Mesendoderm (in vitro differentiated cells): ENCODE measurements at regions not wholly inside any gene's neighbourhood (a gene's known extent, or its start where the extent isn't known, plus 50 kb on each side); places are given as distances from the start of the nearest gene placed in this dataset.

Experiments
- DNase-seq: peaks from one replicate; pipeline ENCODE4 v3.0.0; 2013
- H2AK5ac ChIP-seq: 2 replicates; pipeline ENCODE4 v1.6.1; 2013; ENCODE audit warnings: low read length, inconsistent platforms
- H2BK120ac ChIP-seq: 2 replicates; pipeline ENCODE4 v1.6.1; 2013; ENCODE audit warnings: low read depth, mild to moderate bottlenecking, low read length, moderate library complexity, mixed read lengths
- H2BK15ac ChIP-seq: replicated peaks from 2 replicates; pipeline ENCODE4 v1.6.1; 2013; ENCODE audit warnings: low read depth, mild to moderate bottlenecking, moderate library complexity
- H2BK5ac ChIP-seq: 2 replicates; pipeline ENCODE4 v1.6.1; 2013; ENCODE audit warnings: low read length, inconsistent platforms
- H3K18ac ChIP-seq: 2 replicates; pipeline ENCODE4 v1.6.1; 2013; ENCODE audit warnings: mild to moderate bottlenecking, low read length, mixed read lengths
- H3K23ac ChIP-seq: one replicate; pipeline ENCODE4 v1.6.1; 2013; ENCODE audit warnings: low read length
- H3K27ac ChIP-seq: 2 replicates; pipeline ENCODE4 v1.5.1; 2013; ENCODE audit warnings: low read depth, mild to moderate bottlenecking, inconsistent platforms, low read length, moderate library complexity
- H3K27me3 ChIP-seq: 2 replicates; pipeline ENCODE4 v1.6.1; 2013; ENCODE audit warnings: low read length, control low read depth, mild to moderate bottlenecking, inconsistent platforms; ENCODE audit not compliant: insufficient read depth, poor library complexity
- H3K36me3 ChIP-seq: 2 replicates; pipeline ENCODE4 v1.6.1; 2013; ENCODE audit warnings: low read length, inconsistent platforms; ENCODE audit not compliant: control insufficient read depth, insufficient read depth
- H3K4ac ChIP-seq: one replicate; pipeline ENCODE4 v1.6.1; 2013; ENCODE audit warnings: low read depth, mild to moderate bottlenecking, low read length, moderate library complexity
- H3K4me1 ChIP-seq: 2 replicates; pipeline ENCODE4 v1.6.1; 2013; ENCODE audit warnings: low read depth, low read length, inconsistent platforms; ENCODE audit not compliant: control insufficient read depth
- H3K4me2 ChIP-seq: 2 replicates; pipeline ENCODE4 v1.6.1; 2013; ENCODE audit warnings: low read length
- H3K4me3 ChIP-seq: 2 replicates; pipeline ENCODE4 v1.5.1; 2013; ENCODE audit warnings: mild to moderate bottlenecking, low read length
- H3K56ac ChIP-seq: one replicate; pipeline ENCODE4 v1.6.1; 2013; ENCODE audit warnings: low read length
- H3K79me1 ChIP-seq: 2 replicates; pipeline ENCODE4 v1.6.1; 2013; ENCODE audit warnings: low read length, inconsistent platforms
- H3K79me2 ChIP-seq: 2 replicates; pipeline ENCODE4 v1.6.1; 2013; ENCODE audit warnings: mild to moderate bottlenecking, low read length; ENCODE audit not compliant: control insufficient read depth, insufficient read depth
- H3K9ac ChIP-seq: 2 replicates; pipeline ENCODE4 v1.6.1; 2013; ENCODE audit warnings: low read length, inconsistent platforms
- H4K5ac ChIP-seq: one replicate; pipeline ENCODE4 v1.6.1; 2013; ENCODE audit warnings: low read length
- H4K8ac ChIP-seq: one replicate; pipeline ENCODE4 v1.6.1; 2013; ENCODE audit warnings: low read depth, mild to moderate bottlenecking, control low read depth, low read length, moderate library complexity
- WGBS: extraction: QIAGEN DNeasy Blood & Tissue Kit; methylation state at CpG from one replicate; pipeline ENCODE4 v1.1.7; 2013; ENCODE audit warnings: low lambda C conversion rate, missing lambda C conversion rate; ENCODE audit not compliant: insufficient coverage; ENCODE audit errors: extremely low coverage; 5-methylcytosine and 5-hydroxymethylcytosine counted together

DNA sequence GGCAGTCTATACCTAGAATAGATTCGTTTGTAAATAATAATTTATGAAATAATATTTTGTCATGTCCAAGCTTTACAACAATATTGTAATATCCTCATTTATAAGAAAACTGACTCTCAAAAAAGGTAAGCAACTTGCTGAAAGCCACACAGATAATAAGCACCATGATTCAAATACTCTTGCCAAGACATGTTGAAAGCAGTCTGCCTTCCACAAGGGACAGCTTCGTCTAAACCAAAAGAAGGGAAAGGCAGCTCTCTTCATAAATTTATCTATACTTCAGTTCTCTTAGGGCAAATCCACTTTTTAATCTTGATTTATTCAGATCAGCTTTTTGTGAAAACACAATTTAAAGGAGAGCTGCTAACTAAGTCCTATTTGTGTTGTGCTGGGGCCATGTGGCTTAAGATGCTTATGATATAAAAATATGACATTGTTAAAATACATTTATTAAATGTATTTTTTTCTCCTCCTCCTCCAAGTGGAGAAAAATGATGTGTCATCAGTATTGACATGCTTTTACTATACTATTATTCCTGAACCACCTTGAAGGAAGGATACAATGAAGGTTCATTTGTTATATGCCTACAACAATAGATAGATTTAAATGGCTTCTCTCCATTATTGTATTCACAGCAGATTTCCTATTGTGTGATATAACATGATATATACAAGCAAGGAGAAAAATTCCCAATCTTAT is 737.0 kb downstream of the HDGFL1 start:
- H2AK5ac ChIP-seq, result no peak overlapping the region
- H3K36me3 ChIP-seq, result no peaks in the 10 kb centered on the region
- H3K4me2 ChIP-seq, result no peak overlapping the region
- no peak overlapping the region for H3K56ac ChIP-seq
- H4K8ac ChIP-seq, result no peak overlapping the region
- no peak overlapping the region for H3K23ac ChIP-seq
- no peak overlapping the region for H3K27ac ChIP-seq
- H2BK5ac ChIP-seq, result no peak overlapping the region
- WGBS, result no CpG with 5 or more reads among the region's 2 CpGs
- H3K4ac ChIP-seq, result no peak overlapping the region
- DNase-seq, result no peak
- no peak overlapping the region for H3K4me3 ChIP-seq
- H3K79me2 ChIP-seq, result no peaks in the 10 kb centered on the region
- H2BK15ac ChIP-seq, result no peak overlapping the region
- H3K79me1 ChIP-seq, result no peaks in the 10 kb centered on the region
- H4K5ac ChIP-seq, result no peak overlapping the region
- H3K18ac ChIP-seq, result no peak overlapping the region
- H3K4me1 ChIP-seq, result no peaks in the 10 kb centered on the region
- no peak overlapping the region for H2BK120ac ChIP-seq
- no peaks in the 10 kb centered on the region for H3K27me3 ChIP-seq
- H3K9ac ChIP-seq, result no peak overlapping the region

DNA sequence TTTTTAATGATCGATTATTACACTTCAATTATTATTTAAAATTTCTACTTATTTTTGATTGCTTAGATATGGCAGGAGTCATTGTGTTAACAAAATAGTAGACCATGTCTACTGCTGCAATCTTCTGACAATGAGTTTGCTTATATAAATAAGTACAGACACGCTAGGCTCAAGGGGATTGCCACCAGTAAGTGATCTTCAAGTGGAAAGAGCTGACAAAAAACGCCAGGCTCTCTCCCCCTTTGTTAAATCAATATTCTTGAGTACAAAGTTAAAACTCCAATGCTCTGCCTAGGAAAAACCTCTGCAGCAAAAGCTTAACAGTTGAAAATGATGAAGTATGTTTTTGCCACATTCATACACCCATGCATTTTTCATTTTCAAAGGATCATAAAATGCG is 738.1 kb downstream of the HDGFL1 start:
- H2BK15ac ChIP-seq, result no peak overlapping the region
- no peak overlapping the region for H4K5ac ChIP-seq
- H3K23ac ChIP-seq, result no peak overlapping the region
- H3K27me3 ChIP-seq, result no peaks in the 10 kb centered on the region
- H3K4me2 ChIP-seq, result no peak overlapping the region
- no peak overlapping the region for H3K18ac ChIP-seq
- H4K8ac ChIP-seq, result no peak overlapping the region
- H3K4ac ChIP-seq, result no peak overlapping the region
- H3K9ac ChIP-seq, result no peak overlapping the region
- no peaks in the 10 kb centered on the region for H3K79me2 ChIP-seq
- no peak overlapping the region for H2BK120ac ChIP-seq
- H2AK5ac ChIP-seq, result no peak overlapping the region
- no peaks in the 10 kb centered on the region for H3K36me3 ChIP-seq
- DNase-seq, result no peak
- no peaks in the 10 kb centered on the region for H3K4me1 ChIP-seq
- no peak overlapping the region for H3K4me3 ChIP-seq
- H3K27ac ChIP-seq, result no peak overlapping the region
- 100% methylated on average over 1 of the region's 4 CpGs for WGBS
- no peak overlapping the region for H2BK5ac ChIP-seq
- no peaks in the 10 kb centered on the region for H3K79me1 ChIP-seq
- H3K56ac ChIP-seq, result no peak overlapping the region

DNA sequence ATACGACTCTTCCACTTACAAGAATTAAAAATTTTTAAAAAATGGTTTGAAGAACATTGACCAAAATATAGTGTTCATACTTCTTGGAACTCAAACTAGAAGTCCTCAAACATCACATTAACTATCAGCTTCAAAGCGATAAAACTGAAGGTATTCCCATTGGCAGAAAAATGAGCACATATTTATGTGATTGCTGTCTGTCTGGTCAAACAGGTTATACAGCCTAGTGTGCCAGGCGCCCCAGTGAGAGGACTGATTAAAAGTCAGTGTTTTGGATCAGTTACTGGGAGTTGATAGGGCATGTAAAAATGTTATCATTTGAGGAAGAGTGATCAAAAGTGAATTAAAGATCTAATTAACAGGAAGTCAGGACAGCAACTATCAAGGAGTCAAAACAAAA is 738.8 kb downstream of the HDGFL1 start:
- Histone ChIP-seq H3K36me3 (no peaks in the 10 kb centered on the region), H3K27ac (no peak overlapping the region)

DNA sequence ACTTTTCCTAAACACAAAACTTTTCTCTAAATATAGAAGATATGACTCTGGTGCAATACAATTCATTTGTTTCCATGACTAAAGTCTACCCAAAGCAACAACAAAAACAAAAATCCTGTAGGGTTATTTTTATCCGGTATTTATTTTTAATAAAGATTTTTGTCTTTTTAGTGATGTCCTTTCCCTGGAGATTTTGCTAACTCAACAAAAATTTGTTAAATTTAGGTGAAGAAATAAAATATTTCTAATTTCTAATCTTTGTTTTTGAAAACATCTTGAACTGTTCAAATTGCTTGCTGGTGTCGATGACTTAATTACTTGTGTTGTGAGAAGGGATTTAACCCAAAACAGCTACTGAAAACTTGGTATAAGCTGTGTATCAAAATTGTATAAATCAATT is 741.8 kb downstream of the HDGFL1 start:
- Histone ChIP-seq H4K8ac (no peak overlapping the region), H4K5ac (no peak overlapping the region), H3K18ac (no peak overlapping the region), H3K79me2 (no peaks in the 10 kb centered on the region), H3K79me1 (no peaks in the 10 kb centered on the region), H2BK15ac (no peak overlapping the region), H2BK5ac (no peak overlapping the region), H3K27me3 (no peaks in the 10 kb centered on the region), H3K56ac (no peak overlapping the region), H3K27ac (no peak overlapping the region), H3K4me2 (no peak overlapping the region), H3K36me3 (no peaks in the 10 kb centered on the region), H2AK5ac (no peak overlapping the region), H2BK120ac (no peak overlapping the region), H3K4me1 (no peaks in the 10 kb centered on the region), H3K4me3 (no peak overlapping the region), H3K23ac (no peak overlapping the region), H3K4ac (no peak overlapping the region), H3K9ac (no peak overlapping the region)
- no CpG with 5 or more reads among the region's 2 CpGs for WGBS
- no peak for DNase-seq

More for the DNA sequence above, 738.8 kb downstream of the HDGFL1 start:
- no CpG with 5 or more reads among the region's 3 CpGs for WGBS
- Histone ChIP-seq H3K4me1 (no peaks in the 10 kb centered on the region), H2BK120ac (no peak overlapping the region), H3K18ac (no peak overlapping the region), H3K4me2 (no peak overlapping the region), H3K56ac (no peak overlapping the region), H3K27me3 (no peaks in the 10 kb centered on the region), H3K4me3 (no peak overlapping the region), H3K79me2 (no peaks in the 10 kb centered on the region), H3K79me1 (no peaks in the 10 kb centered on the region), H3K9ac (no peak overlapping the region), H4K5ac (no peak overlapping the region), H2BK5ac (no peak overlapping the region), H4K8ac (no peak overlapping the region), H2AK5ac (no peak overlapping the region), H3K23ac (no peak overlapping the region), H3K4ac (no peak overlapping the region), H2BK15ac (no peak overlapping the region)
- DNase-seq, result no peak

DNA sequence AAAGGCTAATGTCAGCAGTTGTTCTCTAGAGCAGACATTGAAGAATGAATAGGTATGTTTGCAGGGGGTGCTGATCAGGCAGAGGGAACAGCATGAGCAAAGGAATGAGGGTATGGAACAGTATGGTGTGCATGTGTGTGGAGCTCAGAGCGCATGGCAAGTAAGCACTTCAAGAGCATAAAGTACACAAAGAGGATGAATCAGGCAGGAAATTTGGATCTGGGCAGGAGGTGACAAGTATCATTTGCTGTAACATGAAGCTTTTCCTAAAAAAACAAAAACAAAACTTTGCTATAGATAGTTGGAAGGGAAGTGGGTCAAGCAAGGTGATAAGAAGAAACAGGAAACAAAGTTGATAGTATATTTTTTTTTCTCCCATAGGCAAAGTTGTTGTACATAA is 746.8 kb downstream of the HDGFL1 start:
- H3K79me2 ChIP-seq, result no peaks in the 10 kb centered on the region
- no peaks in the 10 kb centered on the region for H3K36me3 ChIP-seq

DNA sequence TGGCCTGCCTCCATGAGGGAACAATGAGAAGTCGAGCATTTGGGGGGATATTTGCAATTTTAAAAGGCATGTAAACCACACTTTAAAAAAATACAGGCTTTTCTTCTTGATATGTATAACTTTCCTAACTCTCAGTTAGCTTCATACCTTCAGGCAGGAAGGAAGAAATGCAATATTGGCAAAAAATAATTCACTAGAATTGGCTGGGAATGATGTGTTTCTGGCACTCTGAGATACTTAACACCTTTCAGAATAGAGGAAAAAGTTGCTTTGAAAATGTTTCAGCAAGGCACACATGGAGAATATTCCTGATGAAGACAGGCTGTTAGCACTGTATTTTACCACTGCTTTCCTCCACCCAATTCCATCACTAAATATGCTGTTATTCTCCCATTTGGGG is 747.6 kb downstream of the HDGFL1 start:
- no peak overlapping the region for H2AK5ac ChIP-seq
- H3K9ac ChIP-seq, result no peak overlapping the region
- no peak overlapping the region for H2BK120ac ChIP-seq
- no CpG with 5 or more reads among the region's 1 CpG for WGBS
- no peaks in the 10 kb centered on the region for H3K79me2 ChIP-seq
- H3K4ac ChIP-seq, result no peak overlapping the region
- H3K36me3 ChIP-seq, result no peaks in the 10 kb centered on the region
- no peak for DNase-seq
- no peak overlapping the region for H3K23ac ChIP-seq
- H3K56ac ChIP-seq, result no peak overlapping the region
- H2BK5ac ChIP-seq, result no peak overlapping the region
- H3K18ac ChIP-seq, result no peak overlapping the region
- no peak overlapping the region for H3K4me2 ChIP-seq
- H3K27ac ChIP-seq, result no peak overlapping the region
- H4K8ac ChIP-seq, result no peak overlapping the region
- no peaks in the 10 kb centered on the region for H3K4me1 ChIP-seq
- no peak overlapping the region for H4K5ac ChIP-seq
- no peak overlapping the region for H2BK15ac ChIP-seq
- H3K27me3 ChIP-seq, result no peaks in the 10 kb centered on the region
- H3K4me3 ChIP-seq, result no peak overlapping the region
- H3K79me1 ChIP-seq, result no peaks in the 10 kb centered on the region

More for the DNA sequence above, 746.8 kb downstream of the HDGFL1 start:
- H3K56ac ChIP-seq, result no peak overlapping the region
- no peak overlapping the region for H3K4ac ChIP-seq
- H4K8ac ChIP-seq, result no peak overlapping the region
- no peak overlapping the region for H3K23ac ChIP-seq
- no peak for DNase-seq
- no peak overlapping the region for H2BK120ac ChIP-seq
- H4K5ac ChIP-seq, result no peak overlapping the region
- H3K27me3 ChIP-seq, result no peaks in the 10 kb centered on the region
- no peak overlapping the region for H3K18ac ChIP-seq
- no peaks in the 10 kb centered on the region for H3K79me1 ChIP-seq
- no peak overlapping the region for H3K27ac ChIP-seq
- no peak overlapping the region for H2AK5ac ChIP-seq
- H3K4me3 ChIP-seq, result no peak overlapping the region
- no peak overlapping the region for H3K9ac ChIP-seq
- H2BK15ac ChIP-seq, result no peak overlapping the region
- H3K4me2 ChIP-seq, result no peak overlapping the region
- no CpG with 5 or more reads among the region's 1 CpG for WGBS
- no peaks in the 10 kb centered on the region for H3K4me1 ChIP-seq
- H2BK5ac ChIP-seq, result no peak overlapping the region
